Prostate gland (tissue), 2 donors: ENCODE measurements at regions not wholly inside any gene's neighbourhood (a gene's known extent, or its start where the extent isn't known, plus 50 kb on each side); places are given as distances from the start of the nearest gene placed in this dataset.

ENCODE experiments used
- CTCF ChIP-seq, 4 experiments: fragments of 200-600 bp in 2 of 4; fragments of 450-650 bp in 2 of 4; sonication (generic) in 2 of 4; IDR thresholded peaks; 1 replicate in 3 of 4; 2 replicates in 1 of 4; pipeline ENCODE4 v1.5.1; 2016 to 2019; ENCODE audit warnings: antibody characterized with exemption in 4 of 4, mild to moderate bottlenecking in 2 of 4, moderate library complexity in 2 of 4
- POLR2A ChIP-seq: fragments of 450-650 bp; IDR thresholded peaks from one replicate; pipeline ENCODE4 v1.6.1; 2016; ENCODE audit warnings: antibody characterized with exemption, mild to moderate bottlenecking
- POLR2AphosphoS5 ChIP-seq: sonication (generic); formaldehyde crosslinking; IDR thresholded peaks from one replicate; pipeline ENCODE4 v1.6.1; 2017; ENCODE audit warnings: antibody characterized with exemption

GRCh38 chr15:93286446-93286845, 197.4 kb upstream of the RGMA start:
- no peak for TF ChIP-seq POLR2A
- no peak for TF ChIP-seq CTCF (IDR thresholded peaks at IDR 0.05)
- no peak for TF ChIP-seq POLR2AphosphoS5
